Cardiac muscle cell (in vitro differentiated cells and primary cell): ENCODE measurements at regions not wholly inside any gene's neighbourhood (a gene's known extent, or its start where the extent isn't known, plus 50 kb on each side); places are given as distances from the start of the nearest gene placed in this dataset.

ENCODE experiments used
- DNase-seq, 2 donors: peaks; one replicate each; pipeline versions ENCODE4 v3.0.0 to v3.0.0-alpha.2; 2010 to 2017; ENCODE audit warnings: low read depth in 1 of 2, low spot score in 1 of 2
- H3K27ac ChIP-seq: fragments of 200-600 bp; sonication (generic); 2 replicates; pipeline ENCODE4 v1.5.1; 2016
- H3K27me3 ChIP-seq: fragments of 200-600 bp; sonication (generic); 2 replicates; pipeline ENCODE4 v1.6.0; 2016; ENCODE audit warnings: control low read depth
- H3K36me3 ChIP-seq: fragments of 200-600 bp; sonication (generic); 2 replicates; pipeline ENCODE4 v1.5.1; 2016; ENCODE audit warnings: control low read depth
- H3K4me1 ChIP-seq: fragments of 200-600 bp; sonication (generic); 2 replicates; pipeline ENCODE4 v1.8.1; 2017; ENCODE audit warnings: low read depth, mild to moderate bottlenecking, mixed run types
- H3K4me3 ChIP-seq: fragments of 200-600 bp; sonication (generic); 2 replicates; pipeline ENCODE4 v1.5.1; 2016; ENCODE audit warnings: mild to moderate bottlenecking
- H3K9me3 ChIP-seq: fragments of 200-600 bp; sonication (generic); 2 replicates; pipeline ENCODE4 v1.5.1; 2017; ENCODE audit warnings: low read depth, mild to moderate bottlenecking, control low read depth
- CTCF ChIP-seq: IDR thresholded peaks from 2 replicates; pipeline ENCODE4 v1.5.1; 2012; ENCODE audit warnings: low read depth, mild to moderate bottlenecking, low read length

GRCh38 chr2:136407117-136407951 is 289.4 kb upstream of the CXCR4 start:
- H3K4me3 ChIP-seq, result no peak overlapping the region
- no peaks in the 10 kb centered on the region for H3K36me3 ChIP-seq
- TF ChIP-seq CTCF, result no peak
- no peaks in the 10 kb centered on the region for H3K4me1 ChIP-seq
- H3K9me3 ChIP-seq, result no peaks in the 10 kb centered on the region
- DNase-seq, result no peak
- no peak overlapping the region for H3K27ac ChIP-seq
- no peaks in the 10 kb centered on the region for H3K27me3 ChIP-seq

- TF ChIP-seq CTCF, result no peak
- H3K4me3 ChIP-seq, result no peak overlapping the region
- no peak overlapping the region for H3K27ac ChIP-seq
- no peaks in the 10 kb centered on the region for H3K9me3 ChIP-seq
- DNase-seq, result no peak
- H3K27me3 ChIP-seq, result no peaks in the 10 kb centered on the region
- no peaks in the 10 kb centered on the region for H3K36me3 ChIP-seq
- no peaks in the 10 kb centered on the region for H3K4me1 ChIP-seq
These were observed 287.0 kb upstream of the CXCR4 start for GRCh38 chr2:136404925-136405324.

GRCh38 chr2:136404176-136404575 is 286.2 kb upstream of the CXCR4 start:
- no peak overlapping the region for H3K27ac ChIP-seq
- no peak overlapping the region for H3K4me3 ChIP-seq
- H3K9me3 ChIP-seq, result no peaks in the 10 kb centered on the region
- H3K27me3 ChIP-seq, result no peaks in the 10 kb centered on the region
- no peaks in the 10 kb centered on the region for H3K4me1 ChIP-seq
- no peaks in the 10 kb centered on the region for H3K36me3 ChIP-seq
- no peak for DNase-seq
- TF ChIP-seq CTCF, result no peak

GRCh38 chr2:136402281-136402680 is 284.3 kb upstream of the CXCR4 start:
- Histone ChIP-seq H3K27ac (no peak overlapping the region), H3K36me3 (no peaks in the 10 kb centered on the region), H3K4me1 (no peaks in the 10 kb centered on the region), H3K4me3 (no peak overlapping the region), H3K27me3 (no peaks in the 10 kb centered on the region), H3K9me3 (no peaks in the 10 kb centered on the region)
- no peak for TF ChIP-seq CTCF
- DNase-seq, result peak in 1 of 2 donors; percentile 5

GRCh38 chr2:136399667-136400289 is 281.8 kb upstream of the CXCR4 start:
- Histone ChIP-seq H3K4me3 (no peak overlapping the region), H3K36me3 (no peaks in the 10 kb centered on the region), H3K27ac (no peak overlapping the region), H3K27me3 (no peaks in the 10 kb centered on the region), H3K4me1 (no peaks in the 10 kb centered on the region), H3K9me3 (no peaks in the 10 kb centered on the region)
- TF ChIP-seq CTCF, result no peak
- no peak for DNase-seq
